Ovary (tissue), 3 donors: ENCODE measurements at regions not wholly inside any gene's neighbourhood (a gene's known extent, or its start where the extent isn't known, plus 50 kb on each side); places are given as distances from the start of the nearest gene placed in this dataset.

ENCODE experiments used
- EP300 ChIP-seq: sonication (generic); formaldehyde crosslinking; IDR thresholded peaks from one replicate; pipeline ENCODE4 v1.6.1; 2017; ENCODE audit warnings: antibody characterized with exemption
- POLR2A ChIP-seq: fragments of 450-650 bp; IDR thresholded peaks from one replicate; pipeline ENCODE4 v1.6.1; 2017; ENCODE audit warnings: antibody characterized with exemption, mild to moderate bottlenecking, moderate library complexity
- TF ChIP-seq, protein P1 (sequence below), 3 donors: fragments of 450-650 bp in 2 of 3; fragments of 200-600 bp in 1 of 3; IDR thresholded peaks; one replicate each; pipeline versions ENCODE4 v1.5.1 to v1.8.0; 2016 to 2022; ENCODE audit warnings: antibody characterized with exemption in 3 of 3, mild to moderate bottlenecking in 1 of 3
- donor health status: DM: no; HTN: no; CAD: no.

DNA sequence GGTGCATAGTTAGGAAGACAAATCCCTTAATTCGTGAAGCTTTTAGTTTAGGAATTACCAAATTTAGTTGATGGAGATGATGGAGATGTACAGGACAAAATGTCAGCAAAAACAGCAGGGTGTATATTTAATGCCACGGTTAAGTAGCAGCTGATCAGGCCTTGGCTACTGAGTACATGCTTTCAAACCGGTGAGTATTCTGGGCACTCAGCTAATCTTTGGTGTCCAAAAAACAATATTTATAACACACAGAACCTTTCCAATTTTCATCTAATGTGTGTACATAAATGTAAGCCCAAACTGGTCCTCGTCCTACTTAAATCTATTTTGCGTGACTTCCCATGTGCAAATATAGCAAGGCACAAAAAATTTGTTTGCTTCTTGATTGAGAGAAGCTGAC lies 703.4 kb upstream of the LINC00305 start:
- TF ChIP-seq, protein P1, sequence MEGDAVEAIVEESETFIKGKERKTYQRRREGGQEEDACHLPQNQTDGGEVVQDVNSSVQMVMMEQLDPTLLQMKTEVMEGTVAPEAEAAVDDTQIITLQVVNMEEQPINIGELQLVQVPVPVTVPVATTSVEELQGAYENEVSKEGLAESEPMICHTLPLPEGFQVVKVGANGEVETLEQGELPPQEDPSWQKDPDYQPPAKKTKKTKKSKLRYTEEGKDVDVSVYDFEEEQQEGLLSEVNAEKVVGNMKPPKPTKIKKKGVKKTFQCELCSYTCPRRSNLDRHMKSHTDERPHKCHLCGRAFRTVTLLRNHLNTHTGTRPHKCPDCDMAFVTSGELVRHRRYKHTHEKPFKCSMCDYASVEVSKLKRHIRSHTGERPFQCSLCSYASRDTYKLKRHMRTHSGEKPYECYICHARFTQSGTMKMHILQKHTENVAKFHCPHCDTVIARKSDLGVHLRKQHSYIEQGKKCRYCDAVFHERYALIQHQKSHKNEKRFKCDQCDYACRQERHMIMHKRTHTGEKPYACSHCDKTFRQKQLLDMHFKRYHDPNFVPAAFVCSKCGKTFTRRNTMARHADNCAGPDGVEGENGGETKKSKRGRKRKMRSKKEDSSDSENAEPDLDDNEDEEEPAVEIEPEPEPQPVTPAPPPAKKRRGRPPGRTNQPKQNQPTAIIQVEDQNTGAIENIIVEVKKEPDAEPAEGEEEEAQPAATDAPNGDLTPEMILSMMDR (IDR thresholded peaks at IDR 0.05) = no peak
- TF ChIP-seq POLR2A = no peak
- no peak for TF ChIP-seq EP300
